ENCODE measurements at regions not wholly inside any gene's neighbourhood (a gene's known extent, or its start where the extent isn't known, plus 50 kb on each side); places are given as distances from the start of the nearest gene placed in this dataset.

GRCh38 chr7:68420342-68421192 is 1177.7 kb upstream of the AUTS2 start:
- no peak for DNase-seq

DNA sequence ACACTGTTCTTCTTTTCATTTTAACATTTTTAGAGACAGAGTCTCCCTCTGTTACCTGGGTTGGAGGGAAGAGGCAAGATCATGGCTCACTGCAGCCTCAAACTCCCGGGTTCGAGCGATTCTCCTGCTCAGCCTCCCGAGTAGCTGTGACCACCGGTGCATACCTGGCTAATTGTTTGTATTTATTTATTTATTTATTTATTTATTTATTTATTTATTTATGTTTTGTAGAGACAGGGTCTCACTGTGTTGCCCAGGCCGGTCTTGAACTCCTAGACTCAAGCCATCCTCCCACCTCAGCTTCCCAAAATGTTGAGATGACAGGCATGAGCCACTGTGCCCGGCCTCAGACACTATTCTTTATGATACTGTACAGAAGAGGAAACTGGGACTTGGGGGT is 1176.6 kb upstream of the AUTS2 start:
- no peak for DNase-seq

- peak; percentile 42 for DNase-seq
Measured at GRCh38 chr7:68422281-68422680, 1176.0 kb upstream of the AUTS2 start.

DNA sequence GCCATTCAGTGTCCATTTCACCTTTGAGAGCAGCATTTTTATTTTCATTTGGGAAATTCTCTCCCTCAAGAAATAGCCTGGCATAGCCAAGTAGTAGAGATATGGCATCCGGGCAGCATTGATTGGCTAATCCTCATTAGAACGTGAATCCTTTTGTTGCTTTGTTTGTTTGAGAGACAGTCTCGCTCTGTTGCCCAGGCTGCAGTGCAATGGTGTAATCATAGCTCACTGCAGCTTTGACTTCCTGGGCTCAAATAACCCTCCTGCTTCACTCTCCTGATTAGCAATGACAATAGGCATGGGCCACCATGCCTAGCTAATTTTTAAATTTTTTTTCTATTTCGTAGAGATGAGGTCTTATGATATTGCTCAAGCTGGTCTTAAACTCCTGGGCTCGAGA is 1174.9 kb upstream of the AUTS2 start:
- no peak for DNase-seq

GRCh38 chr7:68424658-68425297 is 1173.5 kb upstream of the AUTS2 start:
- no peak for DNase-seq

DNA sequence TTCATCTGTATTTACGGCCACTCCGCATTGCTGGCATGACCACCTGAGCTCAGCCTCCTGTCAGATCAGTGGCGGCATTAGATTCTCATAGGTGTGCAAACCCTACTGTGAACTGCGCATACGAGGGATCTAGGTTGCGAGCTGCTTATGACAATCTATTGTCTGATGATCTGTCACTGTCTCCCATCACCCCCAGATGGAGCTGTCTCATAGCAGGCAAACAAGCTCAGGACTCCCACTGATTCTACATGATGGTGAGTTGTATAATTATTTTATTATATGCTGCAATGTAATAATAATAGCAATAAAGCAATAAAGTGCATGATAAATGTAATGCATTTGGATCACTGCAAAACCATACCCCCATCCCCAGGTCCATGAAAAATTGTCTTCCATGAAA is 1172.9 kb upstream of the AUTS2 start:
- DNase-seq = no peak

- DNase-seq = no peak
Measured at GRCh38 chr7:68429411-68430117, 1168.7 kb upstream of the AUTS2 start.

- no peak for DNase-seq
Measured at GRCh38 chr7:68432585-68432984, 1165.7 kb upstream of the AUTS2 start.

DNA sequence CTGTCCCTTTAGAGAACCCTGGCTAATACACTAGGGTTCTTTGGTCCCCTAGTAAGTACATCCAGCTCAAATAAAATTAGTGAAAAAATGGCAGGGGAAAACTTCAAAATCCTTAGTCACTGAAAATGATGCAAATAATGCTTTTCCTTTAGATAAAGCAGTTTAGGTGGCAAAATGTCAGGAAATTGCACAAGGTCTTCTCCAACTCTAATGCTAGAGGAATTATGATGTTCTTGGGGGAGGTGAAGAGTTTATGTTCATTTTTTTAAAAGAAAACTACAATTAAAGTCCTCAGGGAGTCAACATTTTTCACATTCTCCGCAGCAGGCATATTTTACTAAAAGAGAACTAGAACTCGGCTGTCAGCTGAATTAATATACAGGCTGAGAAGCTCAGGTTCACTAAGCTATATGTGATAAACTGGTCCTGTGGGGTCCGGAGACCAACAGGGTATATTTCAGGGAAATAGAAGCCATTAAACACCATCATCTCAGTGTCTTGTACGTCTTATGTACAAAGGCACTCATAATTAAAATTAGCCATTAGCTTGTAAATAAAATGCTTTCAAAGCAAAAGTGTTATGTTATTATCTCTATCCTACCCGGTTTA is 1164.7 kb upstream of the AUTS2 start:
- no peak for DNase-seq

- DNase-seq = no peak
Measured at GRCh38 chr7:68434857-68435256, 1163.4 kb upstream of the AUTS2 start.

DNA sequence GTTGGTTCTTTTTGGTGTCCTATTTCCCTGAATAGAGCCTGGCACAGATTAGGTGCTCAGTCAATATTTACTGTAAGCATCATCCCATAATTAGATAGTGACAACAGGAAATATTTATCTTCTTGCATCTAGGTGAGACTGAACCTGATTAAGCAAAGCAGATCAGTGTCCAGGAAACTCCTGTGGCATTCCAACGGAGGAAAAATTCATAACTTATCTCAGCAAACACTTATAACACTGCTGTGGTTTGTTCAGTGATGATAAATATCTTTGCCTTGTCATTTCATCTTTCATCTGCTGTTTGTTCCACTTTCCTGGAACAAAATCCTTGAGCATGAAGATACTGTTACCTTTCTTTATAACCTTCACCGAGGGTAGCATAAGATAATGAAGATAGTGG is 1160.3 kb upstream of the AUTS2 start:
- no peak for DNase-seq

- DNase-seq = no peak
Measured at GRCh38 chr7:68438811-68439210, 1159.5 kb upstream of the AUTS2 start.

GRCh38 chr7:68439897-68440296 is 1158.4 kb upstream of the AUTS2 start:
- peak; percentile 36 for DNase-seq

DNA sequence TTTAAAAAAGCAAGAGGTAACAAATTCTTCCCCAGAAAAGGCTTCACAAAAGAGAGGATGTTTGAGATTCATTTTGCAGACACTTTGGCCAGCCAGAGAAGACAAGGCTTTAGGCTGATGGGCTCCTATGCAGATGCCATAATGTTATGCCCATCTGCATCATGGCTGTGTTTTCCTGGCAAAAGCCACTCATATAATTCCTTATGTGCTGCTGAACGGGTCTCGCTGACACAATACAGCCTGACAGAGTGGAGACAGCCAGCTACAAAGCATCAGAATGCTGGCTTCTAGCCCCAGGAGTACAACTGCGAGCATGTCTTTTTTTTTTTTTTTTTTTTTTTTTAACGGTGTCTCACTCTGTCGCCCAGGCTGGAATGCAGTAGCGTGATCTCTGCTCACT is 1157.4 kb upstream of the AUTS2 start:
- peak; percentile 56 for DNase-seq

DNA sequence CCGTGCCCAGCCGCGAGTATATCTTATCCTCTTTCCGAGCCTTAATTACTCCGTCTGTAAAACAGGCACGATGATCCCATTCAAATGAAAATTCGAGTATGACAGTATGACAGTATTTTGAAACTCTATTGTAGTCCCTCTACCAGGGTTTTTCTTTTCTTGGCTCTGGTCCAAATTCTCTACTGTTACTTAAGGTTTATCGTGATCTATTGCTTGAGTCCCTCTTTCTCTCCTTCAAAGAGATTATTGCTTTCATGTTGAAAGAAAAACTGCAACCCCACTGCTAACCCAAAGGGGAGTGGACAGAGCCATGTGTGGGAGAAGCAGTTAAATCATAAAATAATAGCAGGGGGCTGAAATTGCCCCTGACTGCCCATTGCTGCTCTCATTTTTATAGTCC is 1156.6 kb upstream of the AUTS2 start:
- DNase-seq = no peak

DNA sequence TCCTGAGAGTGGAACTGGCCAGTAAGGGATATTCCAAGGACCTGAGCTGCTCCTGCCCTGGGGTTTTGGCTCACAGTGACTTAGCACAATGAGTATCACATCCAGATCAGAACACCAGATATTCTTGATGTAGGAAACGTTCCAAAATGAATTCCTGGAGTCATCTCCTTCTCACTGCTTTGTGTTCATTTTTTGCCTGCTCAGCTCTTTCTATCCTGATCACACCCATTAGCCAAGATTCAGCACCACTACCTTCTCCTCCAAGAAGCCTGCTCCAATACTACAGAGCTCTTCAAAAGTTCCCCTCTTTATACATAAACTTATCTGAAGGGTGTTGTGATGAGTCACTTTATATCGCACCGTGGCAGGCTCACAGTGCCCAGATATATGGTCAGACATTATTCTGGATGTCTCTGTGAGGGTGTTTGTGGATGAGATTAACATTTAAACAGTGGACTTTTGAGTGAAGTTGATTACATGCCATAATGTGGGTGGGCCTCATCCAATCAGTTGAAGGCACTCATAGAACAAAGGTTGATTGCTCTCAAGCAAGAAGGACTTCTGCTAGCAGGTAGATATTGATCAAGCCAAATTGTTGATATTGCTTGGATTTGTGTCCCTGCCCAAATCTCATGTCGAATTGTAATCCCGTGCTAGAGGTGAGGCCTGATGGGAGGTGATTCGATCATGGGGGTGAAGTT is 1155.2 kb upstream of the AUTS2 start:
- no peak for DNase-seq

- DNase-seq = no peak
Measured at GRCh38 chr7:68444042-68444441, 1154.2 kb upstream of the AUTS2 start.

- no peak for DNase-seq
Measured at GRCh38 chr7:68444956-68445355, 1153.3 kb upstream of the AUTS2 start.

GRCh38 chr7:68446183-68446582 is 1152.1 kb upstream of the AUTS2 start:
- DNase-seq = no peak

DNA sequence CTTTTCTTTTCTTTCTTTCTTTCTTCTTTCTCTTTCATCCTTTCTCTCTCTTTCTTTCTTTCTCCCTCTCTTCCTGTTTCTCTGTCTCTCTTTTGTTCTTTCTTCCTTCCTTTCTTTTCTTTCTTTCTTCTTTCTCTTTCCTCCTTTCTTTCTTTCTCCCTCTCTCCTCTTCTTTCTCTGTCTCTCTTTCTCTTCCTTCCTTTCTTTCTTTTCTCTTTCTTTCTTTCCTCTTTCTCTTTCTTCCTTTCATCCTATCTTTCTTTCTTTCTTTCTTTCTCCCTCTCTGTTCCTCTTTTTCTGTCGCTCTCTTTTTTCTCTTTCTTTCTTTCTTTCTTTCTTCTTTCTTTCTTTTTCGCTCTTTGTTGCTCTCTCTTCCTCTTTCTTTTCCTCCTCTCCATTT is 1149.2 kb upstream of the AUTS2 start:
- no peak for DNase-seq

DNA sequence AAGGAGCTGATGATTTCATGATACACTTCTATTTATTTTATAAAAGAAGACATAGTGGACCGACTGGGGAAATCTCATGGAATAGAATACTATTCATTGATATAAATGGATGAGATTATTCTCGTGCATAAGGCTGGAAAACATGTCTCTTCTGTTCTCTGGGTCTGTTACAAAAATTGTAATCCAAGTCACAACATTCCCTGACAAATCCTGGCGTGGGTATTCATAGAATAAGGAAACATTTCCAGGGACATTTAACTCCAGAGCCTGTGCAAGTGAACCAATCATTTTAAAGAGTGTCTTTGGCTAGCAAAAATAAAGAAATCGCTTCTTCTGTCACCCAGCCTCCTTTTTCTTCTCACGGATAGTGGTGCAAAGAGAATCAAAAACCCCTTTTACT is 1148.5 kb upstream of the AUTS2 start:
- DNase-seq = no peak

DNA sequence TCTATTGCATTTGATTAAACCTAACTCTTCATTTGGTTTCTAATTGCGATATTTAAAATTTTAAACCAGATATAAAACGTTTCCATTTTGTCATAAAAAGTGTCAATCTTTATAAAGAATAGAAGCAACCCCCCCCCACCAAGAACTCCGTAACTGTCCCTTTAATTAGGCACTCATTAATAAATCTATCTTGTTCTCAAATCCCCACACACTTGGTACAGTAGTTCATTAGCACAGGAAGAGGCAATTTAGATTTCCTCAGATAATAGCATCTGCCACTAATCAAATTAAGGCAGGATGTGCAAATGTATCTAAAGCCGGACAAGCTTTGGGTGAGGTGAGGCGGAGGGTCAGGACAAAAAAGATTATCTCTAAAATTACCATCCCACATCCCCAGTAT is 1143.3 kb upstream of the AUTS2 start:
- DNase-seq = no peak

DNA sequence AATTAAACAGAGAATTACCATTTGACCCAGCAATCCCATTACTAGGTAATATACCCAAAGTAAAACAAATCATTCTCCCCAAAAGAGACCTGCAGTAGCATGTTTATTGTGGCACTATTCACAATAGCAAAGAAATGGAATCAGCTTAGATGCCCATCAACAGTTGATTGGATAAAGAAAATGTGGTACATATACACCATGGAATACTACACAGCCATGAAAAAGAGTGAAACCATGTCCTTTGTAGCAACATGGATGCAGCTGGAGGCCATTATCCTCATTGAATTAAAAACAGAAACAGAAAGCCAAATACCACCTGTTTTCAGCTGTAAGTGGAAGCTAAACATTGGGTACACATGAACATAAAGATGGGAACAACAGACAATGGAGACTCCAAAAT is 1141.8 kb upstream of the AUTS2 start:
- DNase-seq = no peak

Measured in NCI-H2171 (cell line).